T-helper 2 cell (primary cell): ENCODE measurements at regions not wholly inside any gene's neighbourhood (a gene's known extent, or its start where the extent isn't known, plus 50 kb on each side); places are given as distances from the start of the nearest gene placed in this dataset.
"Not testable (repeated sequence)": the region's sequence is repeated elsewhere in the genome, so short reads cannot be mapped to it uniquely, and the experiment has no call there.

ENCODE experiments used
- DNase-seq, 5 experiments: peaks; one replicate each; pipeline versions ENCODE4 v3.0.0 to v3.0.0-alpha.2; 2012 to 2022

- no peak for DNase-seq
These were observed 618.3 kb upstream of the CLINT1 start for GRCh38 chr5:158477214-158477613.

GRCh38 chr5:158473016-158473635 is 614.2 kb upstream of the CLINT1 start:
- DNase-seq, result no peak

GRCh38 chr5:158471535-158471924 is 612.6 kb upstream of the CLINT1 start:
- no peak for DNase-seq

GRCh38 chr5:158470764-158471534 is 612.0 kb upstream of the CLINT1 start:
- DNase-seq, result no peak

- DNase-seq, result no peak
These were observed 609.5 kb upstream of the CLINT1 start for GRCh38 chr5:158468444-158468843.

- DNase-seq, result no peak
These were observed 607.2 kb upstream of the CLINT1 start for GRCh38 chr5:158466191-158466590.

GRCh38 chr5:158465086-158465972 is 606.4 kb upstream of the CLINT1 start:
- DNase-seq, result no peak

GRCh38 chr5:158464383-158464782 is 605.4 kb upstream of the CLINT1 start:
- no peak for DNase-seq

GRCh38 chr5:158463938-158464337 is 605.0 kb upstream of the CLINT1 start:
- DNase-seq, result no peak

GRCh38 chr5:158463188-158463587 is 604.2 kb upstream of the CLINT1 start:
- DNase-seq, result no peak

- no peak for DNase-seq
These were observed 603.6 kb upstream of the CLINT1 start for GRCh38 chr5:158462349-158463114.

GRCh38 chr5:158461240-158461854 is 602.4 kb upstream of the CLINT1 start:
- no peak for DNase-seq

GRCh38 chr5:158458086-158458485 is 599.1 kb upstream of the CLINT1 start:
- no peak for DNase-seq

- DNase-seq, result no peak
These were observed 597.8 kb upstream of the CLINT1 start for GRCh38 chr5:158456756-158457155.

GRCh38 chr5:158456241-158456640 is 597.3 kb upstream of the CLINT1 start:
- DNase-seq, result no peak

- DNase-seq, result no peak
These were observed 593.2 kb upstream of the CLINT1 start for GRCh38 chr5:158451993-158452672.

- DNase-seq, result no peak
These were observed 592.5 kb upstream of the CLINT1 start for GRCh38 chr5:158451203-158451992.

GRCh38 chr5:158450751-158451171 is 591.8 kb upstream of the CLINT1 start:
- DNase-seq, result no peak

- not testable (repeated sequence) for DNase-seq
These were observed 587.8 kb upstream of the CLINT1 start for GRCh38 chr5:158446761-158447160.

GRCh38 chr5:158439204-158439603 is 580.3 kb upstream of the CLINT1 start:
- DNase-seq, result not testable (repeated sequence)
